ENCODE measurements at regions not wholly inside any gene's neighbourhood (a gene's known extent, or its start where the extent isn't known, plus 50 kb on each side); places are given as distances from the start of the nearest gene placed in this dataset.

- TF ChIP-seq, protein P1, sequence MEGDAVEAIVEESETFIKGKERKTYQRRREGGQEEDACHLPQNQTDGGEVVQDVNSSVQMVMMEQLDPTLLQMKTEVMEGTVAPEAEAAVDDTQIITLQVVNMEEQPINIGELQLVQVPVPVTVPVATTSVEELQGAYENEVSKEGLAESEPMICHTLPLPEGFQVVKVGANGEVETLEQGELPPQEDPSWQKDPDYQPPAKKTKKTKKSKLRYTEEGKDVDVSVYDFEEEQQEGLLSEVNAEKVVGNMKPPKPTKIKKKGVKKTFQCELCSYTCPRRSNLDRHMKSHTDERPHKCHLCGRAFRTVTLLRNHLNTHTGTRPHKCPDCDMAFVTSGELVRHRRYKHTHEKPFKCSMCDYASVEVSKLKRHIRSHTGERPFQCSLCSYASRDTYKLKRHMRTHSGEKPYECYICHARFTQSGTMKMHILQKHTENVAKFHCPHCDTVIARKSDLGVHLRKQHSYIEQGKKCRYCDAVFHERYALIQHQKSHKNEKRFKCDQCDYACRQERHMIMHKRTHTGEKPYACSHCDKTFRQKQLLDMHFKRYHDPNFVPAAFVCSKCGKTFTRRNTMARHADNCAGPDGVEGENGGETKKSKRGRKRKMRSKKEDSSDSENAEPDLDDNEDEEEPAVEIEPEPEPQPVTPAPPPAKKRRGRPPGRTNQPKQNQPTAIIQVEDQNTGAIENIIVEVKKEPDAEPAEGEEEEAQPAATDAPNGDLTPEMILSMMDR (IDR thresholded peaks at IDR 0.05 in 8 of 11, conservative IDR thresholded peaks at IDR 0.05 in 3 of 11) = no peak
- TF ChIP-seq POLR2AphosphoS5 (IDR thresholded peaks at IDR 0.05) = no peak
- no peak for TF ChIP-seq POLR2A (IDR thresholded peaks at IDR 0.05)
Observed at GRCh38 chr12:126481688-126482087, 1416.5 kb downstream of the AACS start.
